ENCODE measurements at regions not wholly inside any gene's neighbourhood (a gene's known extent, or its start where the extent isn't known, plus 50 kb on each side); places are given as distances from the start of the nearest gene placed in this dataset.

GRCh38 chr13:58587183-58587582 is 955.6 kb downstream of the PCDH17 start:
- H2AFZ ChIP-seq = no peak overlapping the region
- no peak overlapping the region for H3K4me3 ChIP-seq
- TF ChIP-seq NANOG (IDR thresholded peaks at IDR 0.05; ENCODE audit: borderline replicate concordance) (no peak), CREB1 (CRISPR knock-in tag; IDR thresholded peaks at IDR 0.05; ENCODE audit: low read depth) (no peak), CTCF (conservative IDR thresholded peaks at IDR 0.05; ENCODE audit: low read depth in 2 of 2) (no peak), ZNF114 (CRISPR knock-in tag; IDR thresholded peaks at IDR 0.05) (no peak), EZH2phosphoT487 (IDR thresholded peaks at IDR 0.05; ENCODE audit: unreplicated experiment) (no peak), STAT1 (IDR thresholded peaks at IDR 0.05; ENCODE audit: unreplicated experiment) (no peak), ZNF462 (CRISPR knock-in tag; IDR thresholded peaks at IDR 0.05) (no peak), POLR2AphosphoS5 (IDR thresholded peaks at IDR 0.05; ENCODE audit: low read depth) (no peak), EZH2 (IDR thresholded peaks at IDR 0.05; ENCODE audit: low read depth, unreplicated experiment) (no peak), ETS1 (IDR thresholded peaks at IDR 0.05) (no peak)
- ATAC-seq = no peak
- H3K4me1 Mint-ChIP-seq = no peaks in the 10 kb centered on the region
- no peaks in the 10 kb centered on the region for H3K27me3 ChIP-seq (ENCODE audit: insufficient read depth)
- no peaks in the 10 kb centered on the region for H3K79me2 ChIP-seq (replicated peaks; ENCODE audit: insufficient read depth)
- no peak overlapping the region for H3K27ac ChIP-seq (ENCODE audit: low read depth)
- no peak overlapping the region for H3K4me3 Mint-ChIP-seq
- no peak overlapping the region for H3K4me2 ChIP-seq
- no peak for DNase-seq (ENCODE audit: low spot score)
- H3K4me1 ChIP-seq (ENCODE audit: insufficient read depth) = no peaks in the 10 kb centered on the region
- H3K9me3 Mint-ChIP-seq = no peaks in the 10 kb centered on the region
- no peaks in the 10 kb centered on the region for H3K36me3 Mint-ChIP-seq (ENCODE audit: low read depth)
- no peaks in the 10 kb centered on the region for H4K20me1 ChIP-seq (replicated peaks; ENCODE audit: insufficient read depth)
- H3K36me3 ChIP-seq (ENCODE audit: insufficient read depth) = no peaks in the 10 kb centered on the region
- 0 out of 2 replicates have a peak, but pooled peaks cover 3% of the 10 kb centered on the region for H3K9me2 ChIP-seq (ENCODE audit: insufficient read depth)
- H3K27me3 Mint-ChIP-seq (ENCODE audit: insufficient read depth, low read depth, poor library complexity) = peaks cover 2% of the 10 kb centered on the region
- no peaks in the 10 kb centered on the region for H3F3A ChIP-seq (replicated peaks; ENCODE audit: low read depth)
- H3K27ac Mint-ChIP-seq = no peak overlapping the region

All from GM23338 (cell line).